HCT116 (cell line): ENCODE measurements at regions not wholly inside any gene's neighbourhood (a gene's known extent, or its start where the extent isn't known, plus 50 kb on each side); places are given as distances from the start of the nearest gene placed in this dataset.

Source experiments
- ATAC-seq: fragments of 200-7000 bp; cut with Tn5 transposase; 2 replicates; pipeline ENCODE4 v1.9.1; 2020; ENCODE audit warnings: mild to moderate bottlenecking, moderate library complexity
- BruUV-seq: library from RNA; stranded (reverse); fragments of 400-500 nt; replicated peaks from 2 replicates; lab custom pipeline; 2021; lab: Mats Ljungman, UMichigan
- CTCF ChIA-PET: fragments of 300-600 bp; sonication (Branson Sonifier 250); formaldehyde crosslinking; loops from one replicate; lab custom pipeline; 2021; ENCODE audit warnings: antibody characterized with exemption; lab: Charles Lee
- POLR2A ChIA-PET: fragments of 300-600, 350-600 bp; sonication (Branson Sonifier 250); formaldehyde crosslinking; loops from one replicate; lab custom pipeline; 2021; ENCODE audit warnings: antibody characterized with exemption; lab: Charles Lee
- RAD21 ChIA-PET, 2 experiments: fragments of 300-600 bp; sonication (Branson Sonifier 250); formaldehyde crosslinking; loops; one replicate each; lab custom pipeline; 2023; ENCODE audit warnings: low total read pairs in 2 of 2; ENCODE audit not compliant: uncharacterized antibody in 2 of 2, unreplicated experiment in 2 of 2, low non-redundant PET in 1 of 2; lab: Charles Lee
- DNase-seq: peaks from one replicate; pipeline ENCODE4 v3.0.0-alpha.2; 2010; ENCODE audit warnings: low read depth, low spot score
- H2AFZ ChIP-seq: fragments of 200-600 bp; shearing (Covaris generic), sonication (generic); 2 replicates; pipeline ENCODE4 v1.6.1; 2017; ENCODE audit warnings: low read depth, mixed run types, mixed read lengths, antibody characterized with exemption, low read length; ENCODE audit not compliant: poor library complexity, severe bottlenecking
- H3K27ac ChIP-seq: 2 replicates; pipeline ENCODE4 v1.5.1; 2012; ENCODE audit warnings: low read depth, low read length
- H3K27me3 ChIP-seq: fragments of 200-600 bp; sonication (generic); 2 replicates; pipeline ENCODE4 v1.6.1; 2016; ENCODE audit warnings: mixed run types, low read length, mixed read lengths; ENCODE audit not compliant: insufficient read depth
- H3K36me3 ChIP-seq, 2 experiments: fragments of 200-500 bp in 1 of 2; fragments of 200-600 bp in 1 of 2; sonication (Bioruptor generic) in 1 of 2; sonication (generic) in 1 of 2; 2 replicates each; pipeline versions ENCODE4 v1.5.1 to v1.6.1; 2014 to 2016; ENCODE audit warnings: low read length in 2 of 2, inconsistent platforms in 1 of 2, mixed read lengths in 1 of 2, mixed run types in 1 of 2; ENCODE audit not compliant: insufficient read depth in 2 of 2, control insufficient read depth in 1 of 2
- H3K4me1 ChIP-seq, 2 experiments: fragments of 200-600 bp in 1 of 2; sonication (generic) in 1 of 2; 2 replicates each; pipeline versions ENCODE4 v1.5.1 to v1.6.1; 2012 to 2017; ENCODE audit warnings: low read length in 2 of 2, inconsistent platforms in 1 of 2, mild to moderate bottlenecking in 1 of 2, mixed read lengths in 1 of 2, mixed run types in 1 of 2, moderate library complexity in 1 of 2; ENCODE audit not compliant: insufficient read depth in 2 of 2, control insufficient read depth in 1 of 2
- H3K4me2 ChIP-seq: fragments of 200-600 bp; sonication (generic); 2 replicates; pipeline ENCODE4 v1.6.1; 2017; ENCODE audit warnings: mixed run types, low read length, mixed read lengths
- H3K4me3 ChIP-seq, 2 experiments: fragments of 200-600 bp in 1 of 2; sonication (generic) in 1 of 2; replicated peaks in 1 of 2; 2 replicates each; pipeline ENCODE4 v1.5.1; 2011 to 2016; ENCODE audit warnings: low read length in 2 of 2, control low read depth in 1 of 2, low read depth in 1 of 2, mild to moderate bottlenecking in 1 of 2, mixed read lengths in 1 of 2, mixed run types in 1 of 2
- H3K79me2 ChIP-seq: fragments of 200-600 bp; sonication (generic); 2 replicates; pipeline ENCODE4 v1.6.1; 2017; ENCODE audit warnings: mild to moderate bottlenecking, mixed run types, low read length, moderate library complexity, mixed read lengths; ENCODE audit not compliant: insufficient read depth
- H3K9ac ChIP-seq: fragments of 200-600 bp; sonication (generic); 2 replicates; pipeline ENCODE4 v1.6.1; 2016; ENCODE audit warnings: low read length, mixed read lengths
- H3K9me2 ChIP-seq: fragments of 200-600 bp; sonication (generic), shearing (Covaris generic); 2 replicates; pipeline ENCODE4 v1.6.1; 2017; ENCODE audit warnings: mixed run types, mild to moderate bottlenecking, moderate library complexity; ENCODE audit not compliant: insufficient read depth
- H3K9me3 ChIP-seq, 2 experiments: fragments of 200-500 bp in 1 of 2; fragments of 200-600 bp in 1 of 2; sonication (Bioruptor generic) in 1 of 2; sonication (generic) in 1 of 2; 2 replicates each; pipeline ENCODE4 v1.6.1; 2014 to 2017; ENCODE audit warnings: low read length in 2 of 2, mixed read lengths in 2 of 2, inconsistent platforms in 1 of 2, low read depth in 1 of 2, mild to moderate bottlenecking in 1 of 2, mixed run types in 1 of 2, moderate library complexity in 1 of 2; ENCODE audit not compliant: control insufficient read depth in 1 of 2, insufficient read depth in 1 of 2
- H4K20me1 ChIP-seq: fragments of 200-600 bp; sonication (generic), shearing (Covaris generic); 2 replicates; pipeline ENCODE4 v1.6.1; 2017; ENCODE audit warnings: mixed run types, mild to moderate bottlenecking, moderate library complexity; ENCODE audit not compliant: insufficient read depth
- CBX3 ChIP-seq: IDR thresholded peaks from 2 replicates; pipeline ENCODE4 v1.6.1; 2012; ENCODE audit warnings: low read depth
- CEBPB ChIP-seq: IDR thresholded peaks from 2 replicates; pipeline ENCODE4 v1.6.1; 2012; ENCODE audit warnings: low read depth
- EGR1 ChIP-seq: IDR thresholded peaks from 2 replicates; pipeline ENCODE4 v1.6.1; 2012; ENCODE audit warnings: low read depth
- ELF1 ChIP-seq: IDR thresholded peaks from 2 replicates; pipeline ENCODE4 v1.6.1; 2012; ENCODE audit warnings: low read depth, borderline replicate concordance
- EZH2 ChIP-seq: fragments of 200-600 bp; sonication (generic); IDR thresholded peaks from 2 replicates; pipeline ENCODE4 v1.6.1; 2017; ENCODE audit warnings: antibody characterized with exemption, mixed run types
- EZH2phosphoT487 ChIP-seq: fragments of 200-600 bp; IDR thresholded peaks from 2 replicates; pipeline ENCODE4 v1.6.1; 2018; ENCODE audit warnings: antibody characterized with exemption, borderline replicate concordance
- FOSL1 ChIP-seq: IDR thresholded peaks from 2 replicates; pipeline ENCODE4 v1.6.1; 2012; ENCODE audit warnings: low read depth
- JUND ChIP-seq: IDR thresholded peaks from 2 replicates; pipeline ENCODE4 v1.6.1; 2012
- RAD21 ChIP-seq: IDR thresholded peaks from 2 replicates; pipeline ENCODE4 v1.6.1; 2012; ENCODE audit warnings: low read depth, mild to moderate bottlenecking
- REST ChIP-seq: IDR thresholded peaks from 2 replicates; pipeline ENCODE4 v1.6.1; 2012; ENCODE audit warnings: low read depth
- SIN3A ChIP-seq: IDR thresholded peaks from 2 replicates; pipeline ENCODE4 v1.6.1; 2012; ENCODE audit warnings: low read depth
- SP1 ChIP-seq: IDR thresholded peaks from 2 replicates; pipeline ENCODE4 v1.6.1; 2012; ENCODE audit warnings: low read depth
- TCF7L2 ChIP-seq: IDR thresholded peaks from 2 replicates; pipeline ENCODE4 v1.7.0; 2011; ENCODE audit warnings: borderline replicate concordance, inconsistent platforms; ENCODE audit not compliant: insufficient read depth, insufficient read length; ENCODE audit errors: extremely low read depth
- ZBTB33 ChIP-seq: IDR thresholded peaks from 2 replicates; pipeline ENCODE4 v1.6.1; 2011; ENCODE audit warnings: mild to moderate bottlenecking, low read length, moderate library complexity; ENCODE audit not compliant: insufficient replicate concordance; ENCODE audit errors: extremely low read depth
- ZFX ChIP-seq: fragments of 450-650 bp; IDR thresholded peaks from 2 replicates; pipeline ENCODE4 v1.6.1; 2017
- intact Hi-C: fragments of 100-400 bp; cut with micrococcal nuclease; formaldehyde crosslinking; loops from 2 replicates; pipeline ENCODE4 v1.10.0; 2022
- TF ChIP-seq, protein P1 (sequence below): IDR thresholded peaks from 2 replicates; pipeline ENCODE4 v1.6.1; 2012
- TF ChIP-seq, protein P2 (sequence below), 3 experiments: fragments of 200-600 bp in 1 of 3; sonication (generic) in 1 of 3; IDR thresholded peaks in 2 of 3; conservative IDR thresholded peaks in 1 of 3; 2 replicates each; pipeline ENCODE4 v1.5.1; 2012 to 2017; ENCODE audit warnings: low read depth in 2 of 3, low read length in 2 of 3, antibody characterized with exemption in 1 of 3, borderline replicate concordance in 1 of 3, control low read depth in 1 of 3, mild to moderate bottlenecking in 1 of 3, mixed read lengths in 1 of 3, mixed run types in 1 of 3, moderate library complexity in 1 of 3; ENCODE audit not compliant: insufficient read depth in 1 of 3

- no TSS peak for BruUV-seq
- Histone ChIP-seq H3K27me3 (no peaks in the 10 kb centered on the region), H3K9ac (no peak overlapping the region), H3K4me3 (no peak overlapping the region), H4K20me1 (no peaks in the 10 kb centered on the region), H3K27ac (no peak overlapping the region), H3K79me2 (no peaks in the 10 kb centered on the region), H2AFZ (no peak overlapping the region), H3K4me1 (peaks cover 0 to 9% of the 10 kb centered on the region in 2 experiments; a peak in 2 of 4 replicates), H3K4me2 (no peak overlapping the region), H3K9me2 (no peaks in the 10 kb centered on the region), H3K9me3 (peaks cover 0 to 10% of the 10 kb centered on the region in 2 experiments; a peak in 1 of 4 replicates)
- ATAC-seq (no peak), DNase-seq (no peak)
- ChIA-PET POLR2A (no interaction called here), CTCF (no interaction called here), RAD21 (no interaction called here)
- intact Hi-C loops = no loop called here
- TF ChIP-seq REST (no peak), EZH2 (no peak), EGR1 (no peak), CBX3 (no peak), FOSL1 (no peak), ZBTB33 (no peak), JUND (no peak), SP1 (no peak), ELF1 (no peak), TCF7L2 (no peak), RAD21 (no peak), SIN3A (no peak), ZFX (no peak), CEBPB (no peak), EZH2phosphoT487 (no peak)
- TF ChIP-seq, protein P1, sequence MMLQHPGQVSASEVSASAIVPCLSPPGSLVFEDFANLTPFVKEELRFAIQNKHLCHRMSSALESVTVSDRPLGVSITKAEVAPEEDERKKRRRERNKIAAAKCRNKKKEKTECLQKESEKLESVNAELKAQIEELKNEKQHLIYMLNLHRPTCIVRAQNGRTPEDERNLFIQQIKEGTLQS = no peak
- TF ChIP-seq, protein P2, sequence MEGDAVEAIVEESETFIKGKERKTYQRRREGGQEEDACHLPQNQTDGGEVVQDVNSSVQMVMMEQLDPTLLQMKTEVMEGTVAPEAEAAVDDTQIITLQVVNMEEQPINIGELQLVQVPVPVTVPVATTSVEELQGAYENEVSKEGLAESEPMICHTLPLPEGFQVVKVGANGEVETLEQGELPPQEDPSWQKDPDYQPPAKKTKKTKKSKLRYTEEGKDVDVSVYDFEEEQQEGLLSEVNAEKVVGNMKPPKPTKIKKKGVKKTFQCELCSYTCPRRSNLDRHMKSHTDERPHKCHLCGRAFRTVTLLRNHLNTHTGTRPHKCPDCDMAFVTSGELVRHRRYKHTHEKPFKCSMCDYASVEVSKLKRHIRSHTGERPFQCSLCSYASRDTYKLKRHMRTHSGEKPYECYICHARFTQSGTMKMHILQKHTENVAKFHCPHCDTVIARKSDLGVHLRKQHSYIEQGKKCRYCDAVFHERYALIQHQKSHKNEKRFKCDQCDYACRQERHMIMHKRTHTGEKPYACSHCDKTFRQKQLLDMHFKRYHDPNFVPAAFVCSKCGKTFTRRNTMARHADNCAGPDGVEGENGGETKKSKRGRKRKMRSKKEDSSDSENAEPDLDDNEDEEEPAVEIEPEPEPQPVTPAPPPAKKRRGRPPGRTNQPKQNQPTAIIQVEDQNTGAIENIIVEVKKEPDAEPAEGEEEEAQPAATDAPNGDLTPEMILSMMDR (IDR thresholded peaks at IDR 0.05 in 2 of 3, conservative IDR thresholded peaks at IDR 0.05 in 1 of 3; ENCODE audit: borderline replicate concordance in 1 of 3, insufficient read depth in 1 of 3, low read depth in 2 of 3, low read length in 2 of 3) = no peak
- TF ChIP-seq, all 23 proteins: peak for 0
- H3K36me3 ChIP-seq = no peaks in the 10 kb centered on the region
Measured at GRCh38 chr6:27112974-27113373, 134.5 kb upstream of the PRSS16 start.
